Upper lobe of right lung (tissue), 1 donor: ENCODE measurements at regions not wholly inside any gene's neighbourhood (a gene's known extent, or its start where the extent isn't known, plus 50 kb on each side); places are given as distances from the start of the nearest gene placed in this dataset.

Experiments
- ATAC-seq: fragments of 200-7000 bp; cut with Tn5 transposase; one replicate; pipeline ENCODE4 v1.9.1; 2020; ENCODE audit warnings: mild to moderate bottlenecking, moderate library complexity
- DNase-seq: peaks from one replicate; pipeline ENCODE4 v3.0.0-alpha.2; 2020
- H3K27ac ChIP-seq: fragments of 200-600 bp; one replicate; pipeline ENCODE4 v1.8.0; 2022
- H3K27me3 ChIP-seq: fragments of 200-600 bp; one replicate; pipeline ENCODE4 v1.8.0; 2022; ENCODE audit warnings: mild to moderate bottlenecking
- H3K36me3 ChIP-seq: fragments of 200-600 bp; one replicate; pipeline ENCODE4 v1.8.0; 2022
- H3K4me1 ChIP-seq: fragments of 200-600 bp; one replicate; pipeline ENCODE4 v1.8.0; 2022
- H3K4me3 ChIP-seq: fragments of 200-600 bp; one replicate; pipeline ENCODE4 v1.8.0; 2022; ENCODE audit warnings: mild to moderate bottlenecking
- H3K9me3 ChIP-seq: fragments of 200-600 bp; one replicate; pipeline ENCODE4 v1.8.0; 2022
- intact Hi-C: fragments of 100-400 bp; cut with DNase I; formaldehyde crosslinking; loops from one replicate; pipeline ENCODE4 v1.11.0; 2022
- TF ChIP-seq, protein P1 (sequence below): fragments of 200-600 bp; IDR thresholded peaks from one replicate; pipeline ENCODE4 v1.8.0; 2022; ENCODE audit warnings: antibody characterized with exemption
- donor health status: DM: no; HTN: yes; CAD: no; lungs with severe emphysema.

DNA sequence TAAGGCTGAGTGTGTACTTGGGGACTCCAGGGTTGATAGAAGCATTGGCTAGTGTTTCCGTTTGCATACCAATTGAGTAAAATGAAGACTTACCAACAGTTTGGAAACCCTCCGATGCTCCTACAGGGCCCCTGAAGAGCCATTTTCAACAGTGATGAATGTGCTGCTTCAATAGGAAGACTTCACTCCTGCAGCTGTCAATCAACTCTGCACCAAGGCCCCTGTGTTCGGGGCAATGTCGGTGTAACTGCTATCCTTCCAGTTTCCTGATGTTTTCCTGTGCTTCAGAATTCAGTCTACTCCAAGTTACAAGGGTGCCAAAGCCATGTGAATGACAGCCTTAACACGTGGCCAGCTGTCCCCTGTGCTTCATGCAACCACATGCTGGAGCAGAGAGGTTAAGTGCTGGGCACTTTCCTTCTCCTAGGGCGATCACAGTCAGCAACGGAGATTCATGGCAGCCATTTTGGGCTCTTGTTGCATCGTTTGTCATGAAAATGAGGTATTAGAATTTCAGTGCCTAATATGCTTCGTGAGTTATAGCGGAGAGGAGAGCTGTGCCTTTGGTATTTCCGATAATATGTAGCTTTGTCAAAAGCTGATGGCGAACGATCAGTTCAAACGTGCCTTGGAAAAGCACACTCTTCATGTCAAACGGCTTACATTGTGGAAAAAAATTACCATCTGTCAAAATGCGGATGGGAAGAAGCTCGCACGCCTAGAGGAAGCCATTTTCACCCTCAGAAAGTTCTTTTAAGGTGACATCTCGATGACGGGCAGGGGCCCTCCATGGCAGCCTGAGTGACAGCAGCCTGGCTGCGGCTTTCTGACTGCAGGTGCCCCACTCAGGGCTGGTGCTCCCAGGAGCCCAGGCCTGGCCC is 287.8 kb downstream of the ACTR3B start:
- H3K27ac ChIP-seq, result no peak overlapping the region
- ATAC-seq (no peak), DNase-seq (no peak)
- H3K36me3 ChIP-seq, result no peaks in the 10 kb centered on the region
- no peaks in the 10 kb centered on the region for H3K4me1 ChIP-seq
- TF ChIP-seq, protein P1, sequence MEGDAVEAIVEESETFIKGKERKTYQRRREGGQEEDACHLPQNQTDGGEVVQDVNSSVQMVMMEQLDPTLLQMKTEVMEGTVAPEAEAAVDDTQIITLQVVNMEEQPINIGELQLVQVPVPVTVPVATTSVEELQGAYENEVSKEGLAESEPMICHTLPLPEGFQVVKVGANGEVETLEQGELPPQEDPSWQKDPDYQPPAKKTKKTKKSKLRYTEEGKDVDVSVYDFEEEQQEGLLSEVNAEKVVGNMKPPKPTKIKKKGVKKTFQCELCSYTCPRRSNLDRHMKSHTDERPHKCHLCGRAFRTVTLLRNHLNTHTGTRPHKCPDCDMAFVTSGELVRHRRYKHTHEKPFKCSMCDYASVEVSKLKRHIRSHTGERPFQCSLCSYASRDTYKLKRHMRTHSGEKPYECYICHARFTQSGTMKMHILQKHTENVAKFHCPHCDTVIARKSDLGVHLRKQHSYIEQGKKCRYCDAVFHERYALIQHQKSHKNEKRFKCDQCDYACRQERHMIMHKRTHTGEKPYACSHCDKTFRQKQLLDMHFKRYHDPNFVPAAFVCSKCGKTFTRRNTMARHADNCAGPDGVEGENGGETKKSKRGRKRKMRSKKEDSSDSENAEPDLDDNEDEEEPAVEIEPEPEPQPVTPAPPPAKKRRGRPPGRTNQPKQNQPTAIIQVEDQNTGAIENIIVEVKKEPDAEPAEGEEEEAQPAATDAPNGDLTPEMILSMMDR, result no peak
- no peaks in the 10 kb centered on the region for H3K9me3 ChIP-seq
- H3K4me3 ChIP-seq, result no peak overlapping the region
- no peaks in the 10 kb centered on the region for H3K27me3 ChIP-seq
- intact Hi-C loops, result no loop called here

GRCh38 chr7:153052206-153052605 is 292.7 kb downstream of the ACTR3B start:
- TF ChIP-seq, protein P1, result no peak
- Histone ChIP-seq H3K27ac (no peak overlapping the region), H3K4me3 (no peak overlapping the region), H3K27me3 (no peaks in the 10 kb centered on the region), H3K4me1 (no peaks in the 10 kb centered on the region), H3K9me3 (no peaks in the 10 kb centered on the region), H3K36me3 (no peaks in the 10 kb centered on the region)
- intact Hi-C loops, result no loop called here
- no peak for DNase-seq
- no peak for ATAC-seq

- peak; percentile 31 for ATAC-seq
- no peak for DNase-seq
- H3K27ac ChIP-seq, result no peak overlapping the region
- H3K4me1 ChIP-seq, result no peaks in the 10 kb centered on the region
- no peaks in the 10 kb centered on the region for H3K36me3 ChIP-seq
- no peaks in the 10 kb centered on the region for H3K9me3 ChIP-seq
- TF ChIP-seq, protein P1, result no peak
- intact Hi-C loops, result no loop called here
- no peak overlapping the region for H3K4me3 ChIP-seq
- H3K27me3 ChIP-seq, result no peaks in the 10 kb centered on the region
Measured at GRCh38 chr7:153061910-153062528, 302.5 kb downstream of the ACTR3B start.

- Histone ChIP-seq H3K27ac (no peak overlapping the region), H3K27me3 (no peaks in the 10 kb centered on the region), H3K4me3 (no peak overlapping the region), H3K4me1 (no peaks in the 10 kb centered on the region), H3K36me3 (no peaks in the 10 kb centered on the region), H3K9me3 (no peaks in the 10 kb centered on the region)
- TF ChIP-seq, protein P1, result no peak
- DNase-seq (no peak), ATAC-seq (no peak)
- intact Hi-C loops, result no loop called here
Measured at GRCh38 chr7:153065051-153065450, 305.5 kb downstream of the ACTR3B start.

DNA sequence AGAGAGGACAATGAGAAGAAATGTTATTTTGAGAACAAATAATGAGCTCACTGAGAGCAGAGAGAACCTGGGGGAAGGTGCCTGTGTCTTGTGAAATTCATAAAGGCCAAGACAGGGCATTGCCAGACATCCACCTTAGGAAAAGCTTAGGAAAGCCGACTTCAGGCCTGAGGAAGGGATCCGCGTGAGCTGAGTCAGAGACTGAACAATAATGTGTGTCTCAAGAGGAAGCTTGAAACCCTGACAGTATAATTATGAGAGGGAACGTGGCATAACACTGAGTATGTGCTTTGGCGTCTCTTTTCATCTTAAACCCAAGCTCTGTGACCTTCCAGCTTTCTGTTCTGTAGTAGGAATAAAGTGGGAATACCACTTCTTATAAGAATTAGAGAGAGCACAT is 307.2 kb downstream of the ACTR3B start:
- H3K4me1 ChIP-seq, result no peaks in the 10 kb centered on the region
- TF ChIP-seq, protein P1, result no peak
- no peak overlapping the region for H3K4me3 ChIP-seq
- no peaks in the 10 kb centered on the region for H3K9me3 ChIP-seq
- ATAC-seq (no peak), DNase-seq (no peak)
- intact Hi-C loops, result no loop called here
- no peaks in the 10 kb centered on the region for H3K27me3 ChIP-seq
- no peak overlapping the region for H3K27ac ChIP-seq
- no peaks in the 10 kb centered on the region for H3K36me3 ChIP-seq
